GM19468 (cell line): ENCODE measurements at regions not wholly inside any gene's neighbourhood (a gene's known extent, or its start where the extent isn't known, plus 50 kb on each side); places are given as distances from the start of the nearest gene placed in this dataset.
"Not testable (repeated sequence)": the region's sequence is repeated elsewhere in the genome, so short reads cannot be mapped to it uniquely, and the experiment has no call there.

Source experiments
- ATAC-seq: cut with Tn5 transposase; IDR thresholded peaks from one replicate; pipeline ENCODE4 v1.9.1; 2021; ENCODE audit warnings: mild to moderate bottlenecking, moderate library complexity, moderate number of reproducible peaks; ENCODE audit not compliant: unreplicated experiment; ENCODE audit errors: extremely low read depth

GRCh38 chr3:31092748-31093589, 198.5 kb upstream of the GADL1 start:
- ATAC-seq = no peak

GRCh38 chr3:31093606-31094005, 199.1 kb upstream of the GADL1 start:
- ATAC-seq = no peak

GRCh38 chr3:31094048-31094447, 199.6 kb upstream of the GADL1 start:
- ATAC-seq = no peak

- ATAC-seq = no peak
Observed at GRCh38 chr3:31095255-31095654, 200.8 kb upstream of the GADL1 start.

- no peak for ATAC-seq
Observed at GRCh38 chr3:31096661-31097395, 202.4 kb upstream of the GADL1 start.

GRCh38 chr3:31100519-31100918, 206.1 kb upstream of the GADL1 start:
- no peak for ATAC-seq

GRCh38 chr3:31101285-31101684, 206.8 kb upstream of the GADL1 start:
- not testable (repeated sequence) for ATAC-seq

GRCh38 chr3:31102196-31102879, 207.9 kb upstream of the GADL1 start:
- ATAC-seq = no peak

GRCh38 chr3:31103181-31103580, 208.7 kb upstream of the GADL1 start:
- no peak for ATAC-seq

GRCh38 chr3:31103623-31104180, 209.2 kb upstream of the GADL1 start:
- no peak for ATAC-seq

GRCh38 chr3:31105011-31105410, 210.6 kb upstream of the GADL1 start:
- no peak for ATAC-seq

GRCh38 chr3:31105438-31106077, 211.1 kb upstream of the GADL1 start:
- no peak for ATAC-seq

- ATAC-seq = no peak
Observed at GRCh38 chr3:31106204-31106603, 211.7 kb upstream of the GADL1 start.

- peak; percentile 69 for ATAC-seq
Observed at GRCh38 chr3:31106912-31107311, 212.5 kb upstream of the GADL1 start.

GRCh38 chr3:31114929-31115283, 220.4 kb upstream of the GADL1 start:
- no peak for ATAC-seq

- ATAC-seq = not testable (repeated sequence)
Observed at GRCh38 chr3:31115531-31115930, 221.1 kb upstream of the GADL1 start.

- no peak for ATAC-seq
Observed at GRCh38 chr3:31116651-31117050, 222.2 kb upstream of the GADL1 start.

- no peak for ATAC-seq
Observed at GRCh38 chr3:31117854-31118253, 223.4 kb upstream of the GADL1 start.

- no peak for ATAC-seq
Observed at GRCh38 chr3:31124373-31124772, 229.9 kb upstream of the GADL1 start.

GRCh38 chr3:31125413-31126020, 231.1 kb upstream of the GADL1 start:
- ATAC-seq = no peak
